Hypothalamus (tissue), 51 donors: ENCODE measurements at regions not wholly inside any gene's neighbourhood (a gene's known extent, or its start where the extent isn't known, plus 50 kb on each side); places are given as distances from the start of the nearest gene placed in this dataset.
A peak's percentile ranks its signal among the peaks of the same experiment; 100 is the strongest.
"Not testable (repeated sequence)": the region's sequence is repeated elsewhere in the genome, so short reads cannot be mapped to it uniquely, and the experiment has no call there.

Experiments used
- DNase-seq, 51 donors: peaks; one replicate each; lab custom pipeline; 2025; lab: John Stamatoyannopoulos, UW

DNA sequence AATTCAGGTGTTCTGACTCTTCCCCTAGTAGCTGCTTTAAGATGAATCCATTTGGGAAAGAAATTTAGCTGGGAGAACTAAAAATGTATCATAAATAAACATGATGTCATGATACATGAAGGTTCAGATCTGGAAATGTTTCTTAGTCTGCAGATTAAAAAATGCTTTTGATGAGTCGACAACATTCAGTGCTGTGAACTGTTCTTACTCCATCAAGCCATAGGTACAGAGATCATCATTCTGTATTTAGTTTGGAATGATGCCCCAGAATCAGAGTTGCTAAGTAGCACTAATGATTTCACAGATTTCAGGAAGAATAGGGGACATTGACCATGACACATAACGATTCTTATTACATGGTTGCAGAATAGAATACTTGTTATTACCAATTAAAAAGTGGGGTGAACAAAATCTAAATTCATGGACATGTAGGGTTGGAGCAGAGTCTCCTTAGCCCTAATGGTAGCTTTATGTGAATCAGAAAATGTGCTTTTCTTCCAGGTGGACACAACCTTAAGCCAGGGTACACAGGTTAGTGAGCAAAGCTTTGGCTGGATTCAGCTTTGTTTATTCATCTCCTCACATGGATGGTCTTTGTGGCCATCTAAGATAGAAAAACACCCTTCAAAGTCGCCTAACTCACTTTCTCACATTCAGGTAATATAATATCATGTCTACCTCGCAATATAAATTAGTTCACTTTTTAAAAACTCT lies 205.4 kb upstream of the SEL1L start:
- DNase-seq = no peak

DNA sequence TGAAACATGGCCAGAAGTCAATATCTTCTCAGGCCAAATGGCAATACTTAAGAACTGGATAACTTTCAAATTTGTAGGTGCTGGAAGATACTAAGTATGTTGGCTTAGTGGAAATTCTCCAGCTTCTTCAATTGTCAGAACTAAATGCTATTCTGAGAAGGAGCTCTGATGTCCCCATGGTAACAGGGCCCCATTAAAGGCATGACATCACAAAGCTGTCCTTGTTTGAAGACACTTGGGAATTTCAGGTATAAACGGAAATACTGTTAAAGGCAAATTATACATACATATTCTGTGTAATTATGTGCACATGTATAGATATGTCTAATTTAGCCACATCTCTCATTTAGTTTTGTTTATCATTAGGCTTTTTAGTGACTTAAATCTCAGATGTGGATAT lies 210.0 kb upstream of the SEL1L start:
- peak in 2 of 51 donors; percentile 0 to 4 for DNase-seq

DNA sequence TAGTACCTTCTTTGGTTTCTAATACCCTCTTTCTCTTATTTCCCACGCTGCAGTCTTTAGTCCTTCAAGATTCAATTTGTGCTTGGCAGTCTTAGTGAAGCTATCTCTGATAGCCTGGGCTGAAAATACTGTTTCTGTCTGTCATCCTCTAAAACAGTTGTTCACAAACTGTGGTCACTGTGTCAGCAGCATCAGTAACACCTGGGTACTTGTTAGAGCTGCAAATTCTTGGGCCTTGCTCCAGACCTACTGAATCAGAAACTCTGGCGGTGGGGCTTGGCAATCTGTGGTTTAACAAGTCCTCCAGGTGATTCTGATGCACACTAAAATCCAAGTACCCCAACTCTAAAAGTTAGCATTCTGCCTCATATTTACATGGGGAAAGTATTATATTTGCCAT lies 217.5 kb upstream of the SEL1L start:
- DNase-seq = no peak

DNA sequence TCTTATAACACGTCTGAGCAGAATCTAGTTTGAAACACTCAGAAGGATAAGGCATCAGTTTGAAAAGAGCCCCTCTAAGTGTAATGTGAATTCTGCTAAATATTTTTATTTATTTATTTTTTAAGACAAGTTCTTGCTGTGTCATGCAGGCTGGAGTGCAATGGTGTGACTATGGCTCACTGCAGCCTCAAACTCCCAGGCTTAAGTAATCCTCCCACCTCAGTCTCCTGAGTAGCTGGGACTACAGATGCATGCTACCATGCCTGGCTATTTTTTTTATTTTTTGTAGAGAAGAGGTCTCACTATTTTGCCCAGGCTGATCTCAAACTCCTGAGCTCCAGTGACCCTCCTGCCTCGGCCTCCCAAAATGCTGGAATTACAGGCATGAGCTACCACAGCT lies 225.9 kb upstream of the SEL1L start:
- no peak for DNase-seq

DNA sequence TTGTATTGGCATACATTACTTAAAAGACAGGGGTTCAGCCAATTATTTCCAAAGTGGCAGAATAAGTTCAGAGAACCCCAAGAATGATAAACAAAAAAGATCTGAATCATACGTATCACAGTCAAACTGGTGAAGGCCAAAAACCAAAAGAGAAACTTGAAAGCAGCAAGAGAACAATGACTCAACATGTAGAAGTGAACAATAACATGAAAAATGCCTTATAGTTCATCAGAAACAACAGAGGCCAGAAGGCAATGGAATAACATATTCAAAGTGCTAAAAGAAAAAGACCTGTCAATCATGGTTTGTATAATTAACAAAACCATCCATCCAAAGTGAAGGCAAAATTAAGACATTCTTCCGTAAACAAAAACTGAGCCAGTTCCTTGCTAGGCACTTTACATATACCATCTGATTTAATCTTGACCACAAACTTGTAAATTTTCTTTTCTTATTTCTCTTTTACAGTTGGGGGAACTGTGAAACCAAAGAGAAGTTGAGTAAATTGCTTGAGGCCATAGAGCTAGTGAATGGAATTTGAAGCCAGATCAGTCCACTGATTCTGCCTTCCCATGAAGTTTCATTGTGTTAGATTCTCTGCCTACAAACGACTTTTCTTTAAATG lies 232.1 kb upstream of the SEL1L start:
- DNase-seq = no peak

DNA sequence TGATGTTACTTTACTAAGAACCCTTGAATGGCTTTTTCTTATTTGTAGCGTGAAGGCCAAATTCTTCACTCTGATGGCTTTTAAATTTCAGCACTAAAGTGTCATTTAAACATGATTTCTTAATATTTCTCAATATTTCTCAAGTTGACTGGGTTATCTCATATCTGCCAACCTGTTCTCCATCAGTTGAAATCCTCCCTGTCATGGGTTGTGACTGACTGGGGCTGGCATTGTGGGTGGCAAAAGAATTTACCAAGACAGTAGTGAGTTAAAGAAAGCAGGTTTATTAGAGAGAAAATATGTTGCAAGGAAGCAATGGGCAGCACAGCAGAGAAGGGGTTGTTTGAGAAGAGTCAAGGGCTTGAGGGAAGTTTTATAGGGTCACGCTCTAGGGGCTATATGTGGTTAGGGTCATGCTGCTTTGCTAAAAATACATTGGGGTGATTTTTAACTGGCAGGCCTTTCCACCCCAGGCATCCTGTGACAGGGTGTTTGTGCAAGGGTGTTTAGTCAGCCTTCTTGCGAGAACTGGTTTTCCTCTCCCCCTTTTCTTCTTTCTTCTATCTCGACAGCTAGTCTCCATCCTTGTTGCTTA lies 232.8 kb upstream of the SEL1L start:
- no peak for DNase-seq

DNA sequence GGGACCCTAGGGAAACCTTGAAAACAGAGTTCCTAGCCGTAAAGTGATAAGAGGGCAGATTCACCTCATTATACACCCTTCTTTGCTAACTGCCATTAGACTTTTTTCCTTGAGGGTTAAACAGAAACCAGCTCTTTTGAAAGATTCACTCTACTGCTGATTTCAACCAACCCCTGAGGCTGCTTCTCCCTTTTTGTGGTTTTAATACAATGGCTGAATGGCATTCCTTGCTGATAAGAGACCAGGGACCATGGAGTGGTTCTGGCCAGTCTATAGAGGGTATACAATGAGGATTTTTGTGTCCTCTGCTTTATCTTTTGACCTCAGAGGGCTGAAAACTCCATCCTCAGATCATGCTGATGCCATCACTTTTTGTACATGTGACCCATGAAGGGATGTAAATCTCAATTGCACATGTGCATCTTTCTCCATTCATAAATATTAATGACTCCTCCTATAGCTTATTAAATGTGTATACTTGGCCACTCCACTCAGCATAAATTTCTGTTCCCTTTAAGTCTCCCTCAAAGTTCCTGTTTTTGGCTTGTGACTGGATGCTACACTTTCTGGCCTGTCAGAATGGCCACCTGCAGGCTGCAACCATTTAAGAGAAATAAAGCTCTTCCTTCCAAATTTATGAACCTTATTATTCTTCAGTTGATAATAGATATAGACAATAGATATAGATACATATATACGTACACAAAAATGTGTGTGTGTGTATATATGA lies 233.8 kb upstream of the SEL1L start:
- DNase-seq = no peak

DNA sequence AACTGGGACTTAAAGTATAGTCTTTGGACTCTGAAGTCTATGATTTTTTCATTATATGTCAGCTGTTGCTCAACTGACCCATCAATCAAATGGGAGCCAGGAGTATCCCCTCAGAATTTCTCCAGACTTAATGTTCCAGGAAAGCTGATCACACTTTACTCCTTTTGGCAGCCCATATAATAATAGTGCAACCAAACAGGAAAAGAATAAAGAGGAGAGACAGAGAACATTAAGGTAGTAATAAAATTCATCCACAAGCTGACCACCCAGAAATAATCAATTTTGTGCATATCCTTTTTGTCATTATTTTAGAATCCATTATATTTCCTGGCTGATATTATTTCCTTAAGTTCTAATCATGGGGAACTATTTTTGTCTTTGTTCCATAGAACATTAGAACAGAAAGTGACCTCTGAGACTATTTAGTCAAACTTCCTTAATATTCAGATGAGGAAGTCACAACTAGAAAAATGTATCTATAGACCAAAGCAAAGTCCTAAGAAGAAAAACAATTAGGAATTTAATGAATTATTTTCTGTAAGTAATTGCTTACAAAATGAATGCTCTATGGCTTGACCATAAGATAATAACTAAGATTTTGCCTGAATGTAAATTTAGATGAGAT lies 238.1 kb upstream of the SEL1L start:
- DNase-seq = no peak

DNA sequence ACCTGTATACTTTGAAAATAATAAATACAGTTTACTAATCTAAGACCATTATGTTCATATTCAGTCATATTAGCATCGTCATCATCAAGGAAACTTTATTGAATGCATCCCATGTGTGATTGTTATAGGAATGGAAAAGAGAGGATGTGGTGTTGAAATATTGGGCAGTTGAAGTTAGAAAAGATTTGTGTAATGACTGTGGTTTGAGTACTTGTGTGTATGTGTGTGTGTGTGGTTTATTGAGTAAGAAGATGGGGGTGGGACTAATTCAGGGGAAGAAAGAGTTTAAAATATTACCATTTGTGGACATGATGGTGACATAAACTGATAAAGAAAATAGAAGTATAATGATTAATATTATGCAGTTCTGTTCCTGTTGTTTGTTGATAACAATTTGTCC lies 238.7 kb upstream of the SEL1L start:
- DNase-seq = no peak

DNA sequence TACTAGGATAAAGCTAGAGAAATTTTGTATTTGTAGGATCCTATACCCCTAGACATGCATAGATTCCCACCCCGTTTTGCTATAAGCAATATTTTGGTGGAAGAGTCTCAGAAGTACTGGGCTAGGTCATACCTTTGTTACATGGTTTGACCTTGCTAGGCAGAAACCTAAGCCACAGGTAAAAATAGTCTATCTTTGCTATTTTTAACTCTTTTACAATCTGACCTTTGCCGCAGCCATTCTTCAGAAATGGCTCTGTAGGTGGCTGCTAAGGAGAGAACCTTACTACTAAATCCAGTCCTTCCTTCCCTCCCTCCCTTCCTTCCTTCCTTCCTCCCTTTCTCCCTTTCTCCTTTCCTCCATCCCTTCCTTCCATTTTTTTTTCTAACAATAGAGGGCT lies 242.9 kb upstream of the SEL1L start:
- no peak for DNase-seq

DNA sequence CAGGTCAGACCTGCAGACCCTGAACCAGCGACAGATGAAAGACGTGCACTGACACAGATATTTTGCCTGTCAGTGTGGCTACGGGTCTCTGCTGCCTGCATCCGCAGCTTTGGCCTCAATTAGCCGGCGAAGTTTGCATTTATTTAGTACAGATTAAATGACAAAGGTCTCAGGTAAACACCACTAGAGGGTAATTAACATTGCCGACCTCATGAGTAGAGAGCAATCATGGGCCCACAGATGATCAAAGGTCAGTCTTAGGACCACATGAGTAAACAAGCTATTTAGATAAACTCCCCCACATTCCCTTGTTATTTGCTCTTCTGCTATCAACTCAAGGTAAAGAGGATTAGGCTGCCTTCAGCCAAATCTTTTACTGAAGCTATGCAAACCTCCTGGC lies 248.1 kb upstream of the SEL1L start:
- DNase-seq = not testable (repeated sequence)

DNA sequence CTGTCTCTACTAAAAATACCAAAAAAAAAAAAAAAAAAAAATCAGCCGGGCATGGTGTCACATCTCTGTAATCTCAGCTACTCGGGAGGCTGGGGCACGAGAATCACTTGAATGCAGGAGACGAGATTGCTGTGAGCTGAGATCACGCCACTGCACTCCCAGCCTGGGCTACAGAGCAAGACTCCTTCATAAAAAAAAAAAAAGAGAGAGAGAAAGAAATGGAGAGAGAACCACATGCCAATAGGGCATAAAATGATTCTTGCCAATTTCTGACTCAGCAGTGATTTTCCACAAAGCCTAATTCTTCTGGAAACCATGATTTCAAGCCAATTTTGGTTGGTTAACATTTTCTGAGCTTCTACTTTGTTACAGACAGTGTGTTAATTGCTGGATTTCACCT lies 250.4 kb upstream of the SEL1L start:
- peak in 1 of 51 donors; percentile 0 for DNase-seq

DNA sequence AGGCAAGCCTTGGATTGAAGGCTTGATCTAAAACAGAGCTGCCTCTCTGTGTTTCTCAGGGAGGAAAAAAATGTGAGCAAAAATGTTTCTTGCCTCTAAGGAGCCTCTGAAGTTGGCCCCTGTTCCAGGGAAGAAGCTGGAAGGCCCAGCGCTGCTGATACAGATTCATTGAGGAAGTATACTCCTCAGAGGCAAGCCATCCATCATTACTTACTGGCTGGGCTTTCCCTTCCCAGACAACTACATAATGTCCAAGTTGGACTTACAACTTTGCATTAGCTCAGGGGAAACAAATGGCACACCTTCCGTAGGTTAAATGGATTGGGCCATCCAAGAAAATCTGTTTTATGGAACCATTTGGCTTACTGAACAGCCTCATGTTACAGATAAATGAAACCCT lies 263.7 kb upstream of the SEL1L start:
- no peak for DNase-seq

DNA sequence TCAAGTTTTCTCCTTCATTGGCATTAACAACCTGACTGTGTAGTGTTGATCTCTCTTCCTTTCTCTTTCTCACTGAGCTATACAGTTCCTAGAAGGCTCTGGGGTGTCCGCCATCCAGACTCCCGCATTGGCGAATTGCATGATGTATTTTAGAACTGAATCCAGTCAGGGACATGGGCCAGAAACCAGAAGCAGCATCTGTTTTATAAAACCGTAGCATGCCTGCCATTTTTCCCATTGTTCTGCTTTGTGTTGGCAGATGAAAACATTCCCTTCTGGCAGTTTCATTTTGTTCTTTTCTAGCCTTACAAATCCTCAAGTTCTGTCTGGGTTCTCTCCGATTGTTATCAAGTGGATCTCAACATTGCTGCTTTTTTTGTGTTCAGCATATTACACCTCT lies 268.3 kb upstream of the SEL1L start:
- peak in 1 of 51 donors; percentile 11 for DNase-seq

DNA sequence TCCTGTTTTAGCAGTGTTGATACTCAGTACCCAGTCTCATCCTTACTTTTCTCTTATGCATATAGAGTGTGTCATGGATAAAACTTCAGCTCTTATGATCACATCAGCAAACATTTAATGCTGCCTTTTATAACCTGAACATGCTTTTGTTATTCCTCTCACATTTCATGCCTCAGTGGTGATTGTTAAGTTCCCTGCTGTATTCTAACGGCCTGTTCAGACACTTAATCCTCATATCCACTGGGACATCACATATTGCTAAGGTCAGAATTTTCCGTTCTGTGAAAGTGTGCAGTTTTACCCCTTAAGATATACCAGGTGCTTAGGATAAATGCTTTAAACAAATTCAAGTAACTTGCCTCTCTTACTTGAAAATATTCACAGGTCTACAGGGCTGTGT lies 268.7 kb upstream of the SEL1L start:
- no peak for DNase-seq

DNA sequence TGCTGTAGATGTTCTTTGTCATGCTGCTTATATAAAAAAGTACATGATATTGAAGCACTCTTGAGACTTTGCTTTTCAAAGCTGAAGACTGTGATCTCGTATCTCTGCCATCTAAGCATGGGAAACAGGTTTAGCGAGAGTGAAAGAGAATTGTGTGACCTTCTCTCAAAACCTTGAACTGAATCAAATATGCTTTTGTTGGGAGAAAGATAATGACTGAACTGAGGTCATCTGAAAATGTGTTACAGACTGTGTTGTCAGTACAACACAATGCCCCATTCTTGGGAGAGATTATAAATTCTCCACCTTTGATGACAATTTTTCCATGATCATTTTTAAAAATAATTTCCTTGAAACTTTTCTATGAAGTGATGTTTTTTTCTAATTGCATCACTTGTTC lies 272.1 kb upstream of the SEL1L start:
- DNase-seq = no peak

DNA sequence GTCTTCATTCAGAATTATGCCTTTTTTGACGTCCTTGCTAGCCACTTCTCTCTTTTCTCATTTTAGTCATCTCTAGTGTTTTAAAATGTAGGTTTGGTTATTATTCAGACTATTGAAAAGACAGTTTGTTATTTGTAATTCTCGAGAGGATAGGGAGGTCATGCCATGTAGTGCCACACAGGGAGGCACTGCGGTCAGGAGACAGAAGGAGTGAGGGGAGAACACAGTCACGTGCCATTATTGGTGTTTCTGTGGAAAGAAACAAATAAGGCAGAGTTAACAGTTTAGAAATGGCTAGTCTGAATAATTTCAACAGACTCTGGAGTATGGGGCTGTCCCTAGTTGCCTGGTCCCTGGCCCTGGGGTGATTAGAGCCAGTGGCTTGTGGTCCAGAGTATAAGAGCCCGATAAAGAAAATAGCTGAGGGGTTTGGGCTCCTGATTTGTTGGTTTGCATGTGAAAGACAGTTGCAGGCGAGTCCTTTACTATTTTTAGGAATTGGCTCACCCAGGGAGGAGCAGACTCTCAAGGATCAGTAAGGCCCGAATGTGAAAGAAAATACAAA lies 278.1 kb upstream of the SEL1L start:
- DNase-seq = no peak

DNA sequence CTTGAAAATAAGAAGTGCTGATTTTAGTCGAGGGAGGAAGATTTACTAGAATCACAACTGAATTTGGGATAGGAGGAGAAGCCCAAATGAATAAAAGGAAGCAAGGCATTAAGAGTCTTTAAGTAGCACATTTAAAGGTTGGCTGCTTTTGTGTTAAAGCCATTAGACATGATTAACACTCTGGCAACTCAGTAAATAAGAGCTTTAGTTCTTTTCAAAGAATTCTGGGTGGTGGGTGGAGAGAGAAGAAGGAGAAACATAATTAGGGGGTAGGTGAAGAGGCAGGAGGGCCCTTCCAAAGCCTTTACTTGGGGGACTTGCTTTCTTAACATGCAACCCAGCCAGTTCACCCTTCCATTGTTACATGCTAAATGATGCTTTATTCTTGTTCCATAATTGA lies 284.6 kb upstream of the SEL1L start:
- DNase-seq = no peak

DNA sequence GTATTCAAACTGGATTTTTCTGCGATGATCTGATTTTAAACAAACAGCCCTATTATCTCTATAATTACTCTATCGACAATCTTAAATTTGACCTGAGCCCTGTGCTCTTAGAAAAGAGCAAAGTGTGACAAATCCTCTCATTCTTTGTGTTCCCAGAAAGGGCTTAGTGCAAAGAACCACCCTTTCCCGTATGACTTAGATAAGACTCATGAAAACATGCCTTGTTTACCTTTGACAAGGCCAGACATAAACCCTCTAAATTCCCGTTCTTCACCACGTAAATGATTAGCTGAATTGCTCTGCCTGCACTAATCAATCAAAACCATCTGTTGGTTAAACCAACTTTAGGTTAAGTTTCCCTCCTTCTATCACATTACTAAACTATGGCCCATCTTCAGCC lies 285.7 kb upstream of the SEL1L start:
- DNase-seq = no peak

DNA sequence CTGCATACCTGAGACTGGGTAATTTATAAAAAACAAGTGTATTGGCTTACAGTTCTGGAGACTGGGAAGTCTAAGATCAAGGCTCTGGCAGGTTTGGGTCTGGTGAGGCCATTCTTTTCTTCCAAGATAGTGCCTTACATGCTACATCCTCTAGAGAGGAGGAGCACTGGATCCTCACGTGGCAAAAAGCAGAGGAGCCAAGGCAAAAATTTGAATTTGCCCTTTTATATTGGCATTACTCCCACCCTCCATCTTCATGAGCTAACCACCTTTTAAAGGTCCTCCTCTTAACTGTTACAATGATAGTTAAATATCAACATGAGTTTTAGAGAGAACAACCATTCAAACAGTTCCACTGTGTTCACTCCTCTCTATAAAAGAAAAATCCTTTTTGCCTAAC lies 286.3 kb upstream of the SEL1L start:
- DNase-seq = no peak

DNA sequence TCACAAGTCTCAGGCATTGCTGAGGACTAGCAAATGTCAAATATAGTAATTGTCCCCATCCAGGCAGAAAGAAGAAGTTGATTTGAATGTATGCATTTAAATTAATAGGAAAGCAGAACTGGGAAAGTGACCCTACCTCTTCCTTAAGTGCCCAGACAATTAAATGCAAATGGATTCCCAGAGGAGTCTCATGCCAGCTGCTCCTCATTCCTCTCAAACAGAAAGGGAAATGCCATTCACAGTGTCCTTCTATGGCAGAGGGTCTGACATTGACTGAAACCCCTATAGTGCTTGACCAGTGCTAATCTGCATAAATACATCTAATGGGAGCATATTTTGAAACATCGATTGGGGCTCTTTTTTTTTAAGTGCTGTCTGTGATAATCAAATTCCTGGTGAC lies 292.4 kb upstream of the SEL1L start:
- DNase-seq = no peak
